SH-SY5Y (cell line): ENCODE measurements at regions not wholly inside any gene's neighbourhood (a gene's known extent, or its start where the extent isn't known, plus 50 kb on each side); places are given as distances from the start of the nearest gene placed in this dataset.

Source experiments
- GATA2 ChIP-seq: IDR thresholded peaks from 2 replicates; pipeline ENCODE4 v1.6.1; 2011; ENCODE audit warnings: mild to moderate bottlenecking, low read depth, low read length
- GATA3 ChIP-seq: IDR thresholded peaks from 2 replicates; pipeline ENCODE4 v1.6.1; 2011; ENCODE audit warnings: low read depth, mild to moderate bottlenecking, low read length, moderate library complexity

DNA sequence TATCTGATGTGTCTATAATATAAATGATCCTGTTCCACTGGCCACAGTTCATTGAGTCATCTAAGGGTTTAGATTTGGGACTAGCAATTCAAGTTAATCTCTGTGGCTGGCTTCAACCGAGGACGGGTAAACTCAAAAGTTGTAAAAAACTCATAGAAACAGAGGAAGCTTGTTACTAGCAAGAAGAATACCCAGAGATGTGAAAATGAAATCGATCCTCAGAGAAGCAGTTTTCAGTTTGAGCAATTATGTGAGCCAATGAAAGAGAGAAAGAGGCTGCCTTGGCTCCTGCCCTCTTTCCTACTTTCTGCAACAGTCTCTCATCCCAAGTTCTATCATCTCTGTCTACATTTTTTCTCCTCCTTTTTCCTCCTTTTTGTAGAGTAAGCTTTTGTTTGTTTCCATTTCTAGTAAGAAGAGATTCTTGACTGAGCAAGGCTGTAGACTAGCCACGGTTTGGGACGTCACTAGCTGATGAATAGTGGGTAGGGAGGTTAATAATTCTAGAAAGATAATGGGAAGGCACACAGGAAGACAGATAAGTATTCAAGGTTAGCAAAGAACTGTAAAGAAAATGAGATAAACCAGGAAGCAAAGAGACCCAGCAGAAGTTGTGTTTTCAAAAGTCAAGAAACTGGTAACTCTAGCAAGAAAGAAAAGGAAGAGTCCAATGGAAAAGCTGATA is 298.9 kb upstream of the NR2F2 start:
- no peak for TF ChIP-seq GATA2
- no peak for TF ChIP-seq GATA3
